GM13976 (cell line): ENCODE measurements at regions not wholly inside any gene's neighbourhood (a gene's known extent, or its start where the extent isn't known, plus 50 kb on each side); places are given as distances from the start of the nearest gene placed in this dataset.

Experiments used
- DNase-seq: peaks from one replicate; pipeline ENCODE4 v3.0.0; 2012; ENCODE audit warnings: low spot score
- in situ Hi-C: fragments of 300-500 bp; cut with MboI; formaldehyde crosslinking; loops from one replicate; pipeline ENCODE4 v1.12.0; 2022; ENCODE audit warnings: low sequenced_read_pairs, mixed read lengths, inconsistent platforms; ENCODE audit not compliant: unreplicated experiment
- TF ChIP-seq, protein P1 (sequence below): IDR thresholded peaks from 2 replicates; pipeline ENCODE4 v1.5.1; 2012; ENCODE audit warnings: borderline replicate concordance, mild to moderate bottlenecking; ENCODE audit not compliant: insufficient read depth; ENCODE audit errors: extremely low read depth, missing control alignments, control extremely low read depth

DNA sequence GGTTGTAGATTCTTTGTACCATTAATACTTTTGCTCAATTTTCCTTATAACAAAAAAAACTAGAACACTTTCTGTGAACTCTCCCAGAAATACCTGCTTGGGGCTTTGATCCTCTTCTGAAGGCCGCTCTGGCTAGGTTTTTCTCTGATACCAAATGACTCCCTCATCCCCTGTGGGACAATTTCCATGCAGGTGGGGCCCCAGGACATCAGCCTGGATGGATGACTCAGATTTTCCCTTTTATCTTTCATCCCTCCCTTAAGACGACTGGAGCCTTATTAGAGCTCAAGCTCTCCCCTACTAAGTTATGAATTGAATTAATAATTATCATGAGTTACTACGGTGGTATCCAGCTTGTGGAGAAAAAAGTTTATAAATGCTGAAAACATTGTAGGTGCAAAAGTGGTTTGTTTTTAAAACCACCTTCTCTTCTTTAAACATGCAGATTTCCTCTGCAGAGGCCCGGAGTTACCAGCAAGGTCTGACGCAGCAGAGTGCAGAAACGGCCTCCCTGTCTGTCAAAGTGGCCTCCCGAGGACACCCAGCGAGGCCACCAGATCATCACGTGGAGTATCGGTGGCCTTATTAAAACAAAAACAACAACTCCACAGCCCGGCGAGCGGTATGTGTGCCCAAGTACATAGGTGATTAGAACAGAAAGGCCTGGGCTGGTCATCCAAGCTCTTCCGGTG lies 50.8 kb upstream of the IRX4 start:
- in situ Hi-C loops: no loop called here
- TF ChIP-seq, protein P1, sequence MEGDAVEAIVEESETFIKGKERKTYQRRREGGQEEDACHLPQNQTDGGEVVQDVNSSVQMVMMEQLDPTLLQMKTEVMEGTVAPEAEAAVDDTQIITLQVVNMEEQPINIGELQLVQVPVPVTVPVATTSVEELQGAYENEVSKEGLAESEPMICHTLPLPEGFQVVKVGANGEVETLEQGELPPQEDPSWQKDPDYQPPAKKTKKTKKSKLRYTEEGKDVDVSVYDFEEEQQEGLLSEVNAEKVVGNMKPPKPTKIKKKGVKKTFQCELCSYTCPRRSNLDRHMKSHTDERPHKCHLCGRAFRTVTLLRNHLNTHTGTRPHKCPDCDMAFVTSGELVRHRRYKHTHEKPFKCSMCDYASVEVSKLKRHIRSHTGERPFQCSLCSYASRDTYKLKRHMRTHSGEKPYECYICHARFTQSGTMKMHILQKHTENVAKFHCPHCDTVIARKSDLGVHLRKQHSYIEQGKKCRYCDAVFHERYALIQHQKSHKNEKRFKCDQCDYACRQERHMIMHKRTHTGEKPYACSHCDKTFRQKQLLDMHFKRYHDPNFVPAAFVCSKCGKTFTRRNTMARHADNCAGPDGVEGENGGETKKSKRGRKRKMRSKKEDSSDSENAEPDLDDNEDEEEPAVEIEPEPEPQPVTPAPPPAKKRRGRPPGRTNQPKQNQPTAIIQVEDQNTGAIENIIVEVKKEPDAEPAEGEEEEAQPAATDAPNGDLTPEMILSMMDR: no peak
- DNase-seq: no peak
